ENCODE measurements at regions not wholly inside any gene's neighbourhood (a gene's known extent, or its start where the extent isn't known, plus 50 kb on each side); places are given as distances from the start of the nearest gene placed in this dataset.

DNA sequence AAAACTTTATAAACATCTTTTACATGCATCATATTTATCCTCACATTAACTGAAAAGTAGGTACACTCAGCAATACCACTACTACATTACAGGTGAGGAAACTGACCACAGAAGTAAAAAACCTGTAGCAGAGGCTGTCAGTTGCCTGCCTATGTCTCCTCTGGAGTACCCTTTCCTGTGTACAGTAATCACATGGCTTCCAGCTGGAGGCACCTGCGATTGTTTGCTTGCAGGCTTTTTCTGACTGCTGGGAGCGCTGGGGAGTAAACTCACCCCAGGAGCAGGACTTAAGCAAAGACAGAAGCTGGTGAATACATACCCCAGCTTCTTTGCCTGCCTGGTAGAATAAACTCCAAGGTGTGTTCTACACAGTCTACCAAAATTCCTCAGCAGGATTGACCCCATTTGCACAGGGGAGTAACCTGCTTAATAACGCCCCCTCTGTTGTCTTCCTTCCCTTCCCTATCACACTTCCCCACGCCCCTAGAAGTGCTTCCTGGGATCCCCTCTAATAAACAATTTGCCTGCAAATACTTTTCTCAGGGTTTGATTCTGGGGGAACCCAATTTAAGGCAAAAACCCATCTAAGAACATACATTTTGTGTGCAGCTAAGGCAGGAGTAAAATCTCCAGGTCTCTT, 138.9 kb downstream of the PTH2R start:
- no peak for DNase-seq

DNA sequence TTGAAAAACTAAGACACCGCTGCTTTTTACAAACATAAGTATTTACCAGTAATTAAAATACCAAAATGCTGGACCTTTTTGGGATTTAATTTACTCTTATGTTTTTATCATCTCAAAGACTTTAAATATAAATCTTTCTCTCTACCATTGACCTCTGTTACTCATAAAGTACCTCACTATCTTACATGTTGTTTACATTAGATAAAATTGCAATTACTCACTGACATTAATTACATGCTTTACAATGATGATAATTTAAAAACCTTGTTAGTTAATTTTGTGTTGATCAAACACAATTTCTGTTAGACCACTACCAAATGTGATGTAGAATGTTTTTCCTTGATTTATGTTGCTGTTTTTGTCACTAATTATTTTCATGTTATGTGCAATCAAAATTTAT, 139.5 kb downstream of the PTH2R start:
- DNase-seq: no peak

DNA sequence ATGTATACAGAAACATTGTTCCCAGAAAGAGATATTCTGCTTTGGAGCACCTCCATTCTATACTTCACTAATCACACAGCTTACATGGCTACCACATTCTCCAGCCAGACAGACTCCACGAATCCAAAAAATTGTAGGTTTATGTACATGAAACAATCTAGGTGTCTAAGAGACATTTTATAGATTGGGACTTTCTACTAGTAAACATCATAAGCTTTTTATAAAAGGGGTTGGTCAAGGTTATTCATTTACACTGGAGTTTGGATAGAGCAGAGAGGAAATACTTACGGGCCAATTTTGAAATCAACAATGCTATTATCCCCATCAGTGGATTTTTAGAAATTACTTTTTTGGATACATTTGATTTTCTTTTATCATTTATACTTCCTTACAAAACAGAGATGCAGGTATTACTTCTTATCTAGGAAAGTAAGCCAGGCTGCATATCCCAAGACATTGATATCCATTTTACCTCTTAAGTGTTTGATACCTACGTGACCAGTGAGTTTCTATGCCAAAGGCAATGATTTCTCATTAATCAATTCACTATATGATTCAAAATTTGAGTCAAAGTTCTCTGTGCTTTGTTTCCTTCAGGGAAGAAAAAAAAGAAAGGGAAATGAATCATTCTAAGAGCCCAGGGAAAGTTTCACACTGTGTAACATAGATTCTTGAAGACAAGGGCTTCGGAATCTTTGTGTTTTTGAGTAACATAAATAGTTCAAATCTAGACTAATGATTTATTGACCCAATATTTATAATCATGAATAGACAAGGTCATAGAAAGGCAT, 140.5 kb downstream of the PTH2R start:
- DNase-seq: no peak

DNA sequence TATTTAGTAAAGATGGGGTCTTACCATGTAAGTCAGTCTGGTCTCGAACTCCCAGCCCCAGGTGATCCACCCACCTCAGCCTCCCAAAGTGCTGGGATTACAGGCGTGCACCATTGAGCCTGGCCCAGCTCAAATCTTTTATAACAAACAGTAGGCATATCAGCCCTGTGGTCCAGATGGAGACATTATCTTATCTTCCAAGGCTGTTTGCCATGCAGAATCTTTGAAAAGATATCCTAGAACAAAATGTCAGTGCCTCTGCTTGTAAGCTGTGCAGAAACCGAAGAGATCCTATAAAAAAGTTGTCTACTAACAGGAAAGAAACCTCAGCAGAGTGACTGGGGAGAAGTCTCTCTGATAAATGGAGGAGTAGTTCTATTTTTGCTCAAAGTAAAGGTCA, 142.1 kb downstream of the PTH2R start:
- DNase-seq: no peak

DNA sequence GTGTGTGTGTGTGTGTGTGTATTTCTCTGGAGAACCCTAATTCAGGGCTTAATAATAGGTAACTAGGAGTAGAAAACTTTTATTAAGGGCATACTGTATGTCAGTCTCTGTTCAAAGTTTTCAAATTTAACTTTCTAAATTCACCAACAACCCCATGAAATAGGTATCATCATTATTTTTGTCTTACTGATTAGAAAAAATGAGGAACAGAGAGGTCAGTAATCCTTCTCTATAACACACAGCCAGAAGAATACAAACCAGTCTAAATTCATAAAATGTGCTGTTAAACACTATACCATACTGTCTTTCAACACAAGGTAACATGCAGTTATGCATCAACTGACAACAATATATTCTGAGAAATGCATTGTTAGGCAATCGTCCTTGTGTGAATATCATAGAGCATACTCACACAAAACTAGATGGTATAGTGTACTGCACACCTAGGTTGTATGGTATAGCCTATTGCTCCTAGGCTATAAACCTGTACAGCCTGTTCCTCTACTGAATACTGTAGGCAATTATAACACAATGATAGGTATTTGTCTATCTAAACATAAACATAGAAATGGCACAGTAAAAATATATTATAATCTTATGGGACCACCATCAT, 143.1 kb downstream of the PTH2R start:
- DNase-seq: no peak

DNA sequence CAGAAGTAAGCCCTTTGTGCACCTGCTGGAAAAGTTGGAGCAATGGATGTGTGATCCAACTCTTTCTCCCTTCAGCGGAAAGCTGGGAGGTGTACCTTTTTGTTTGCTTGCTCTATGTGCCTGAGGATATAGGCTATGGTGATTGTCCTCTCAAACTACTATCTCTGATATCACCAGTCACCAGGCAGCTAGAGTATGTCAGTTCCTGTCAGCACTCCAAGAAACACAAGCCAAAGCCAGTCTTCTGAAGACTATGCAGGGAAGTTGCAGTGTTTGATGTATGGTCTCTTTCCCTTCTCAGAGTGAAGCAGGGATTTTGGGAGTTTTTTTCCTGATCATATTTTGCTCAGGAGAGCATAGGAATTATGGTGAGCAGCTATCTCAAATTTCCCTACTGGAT, 146.4 kb downstream of the PTH2R start:
- DNase-seq: no peak

DNA sequence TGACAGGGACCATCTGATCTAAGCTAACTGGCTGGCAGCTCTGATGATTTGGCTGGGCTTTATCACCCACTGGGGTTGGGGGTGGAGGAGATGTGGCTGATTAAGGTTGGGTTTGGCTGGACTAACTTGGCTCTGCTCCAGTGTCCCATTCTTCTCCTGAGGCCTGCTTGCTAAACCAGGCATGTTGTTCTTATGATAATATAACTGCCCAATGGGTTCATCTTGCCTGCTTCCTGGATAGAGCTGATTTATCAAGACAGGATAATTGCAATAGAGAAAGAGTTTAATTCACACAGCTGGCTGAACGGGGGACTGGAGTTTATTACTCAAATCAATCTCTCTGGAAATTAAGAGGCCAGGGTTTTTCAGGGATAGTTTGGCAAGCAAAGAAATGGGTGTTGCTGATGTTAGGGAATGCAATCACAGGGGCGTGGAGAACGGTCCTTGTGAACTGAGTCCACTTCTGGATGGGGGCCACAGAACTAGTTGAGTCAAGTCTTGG, 150.4 kb downstream of the PTH2R start:
- no peak for DNase-seq

DNA sequence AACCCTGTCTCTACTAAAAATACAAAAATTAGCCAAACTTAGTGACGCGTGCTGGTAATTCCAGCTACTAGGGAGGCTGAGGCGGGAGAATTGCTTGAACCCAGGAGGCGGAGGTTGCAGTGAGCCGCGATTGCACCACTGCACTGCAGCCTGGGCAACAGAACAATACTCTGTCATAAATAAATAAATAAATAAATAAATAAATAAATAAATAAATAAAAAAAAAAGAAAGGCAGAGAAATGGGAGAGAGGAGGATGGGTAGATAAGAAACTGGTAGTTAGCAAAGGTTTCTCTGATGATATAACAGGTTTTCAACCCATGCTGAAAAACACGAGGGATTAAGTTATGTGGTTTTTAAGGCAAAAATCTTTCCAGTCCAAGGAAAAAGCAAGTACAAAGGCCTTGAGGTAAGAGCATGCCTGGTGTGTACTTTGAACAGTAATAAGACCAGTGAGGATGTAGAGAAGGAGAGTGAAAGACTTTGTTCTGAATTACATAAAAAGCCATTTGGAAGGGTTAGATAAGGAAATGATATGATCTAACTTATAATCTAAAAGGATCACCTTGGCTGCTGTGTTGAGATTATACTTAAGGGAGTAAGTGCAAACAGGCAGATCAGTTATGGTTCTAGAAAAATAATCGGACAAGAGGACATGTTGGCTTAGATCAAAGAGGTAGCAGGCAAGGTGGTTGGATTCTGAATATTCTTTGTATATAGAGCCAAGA, 159.3 kb downstream of the PTH2R start:
- no peak for DNase-seq

DNA sequence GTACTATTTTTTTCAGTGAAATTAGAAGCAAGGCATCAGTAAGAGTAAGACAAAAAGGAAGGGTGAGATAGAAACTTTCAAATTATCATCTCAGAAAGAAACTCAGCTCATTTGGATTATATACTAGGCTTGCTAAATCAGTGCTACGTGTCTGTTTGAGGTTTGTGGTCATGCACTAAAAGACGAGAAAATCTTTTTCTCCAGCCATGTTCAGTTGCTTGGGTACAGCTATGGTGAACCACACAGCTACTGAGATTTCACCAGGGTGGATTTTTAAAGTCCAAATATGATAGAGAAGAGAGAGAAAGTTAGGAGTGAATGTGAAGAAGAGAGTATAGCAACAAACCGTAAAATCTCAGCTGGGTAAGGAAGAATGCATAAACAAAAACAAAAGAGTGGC, 161.6 kb downstream of the PTH2R start:
- DNase-seq: no peak

DNA sequence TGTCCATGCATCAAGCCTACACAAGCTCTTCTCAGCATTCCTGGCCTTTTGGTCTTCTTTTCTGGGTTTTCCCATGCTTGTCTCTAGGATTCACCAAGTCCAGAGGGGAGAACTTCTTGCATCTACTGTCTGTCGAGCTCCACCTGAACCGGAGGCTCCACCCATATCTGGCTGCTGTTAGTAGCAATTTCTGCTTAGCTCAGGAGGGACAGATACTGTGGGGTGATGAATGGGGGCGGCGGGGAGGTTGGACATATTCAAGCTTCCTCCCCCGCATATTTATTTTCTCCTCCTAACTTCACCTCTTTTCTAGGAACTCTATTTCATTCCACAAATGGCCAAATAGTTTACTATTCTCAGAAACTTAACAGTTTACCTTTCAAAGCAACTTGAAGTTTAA, 163.5 kb downstream of the PTH2R start:
- DNase-seq: no peak

DNA sequence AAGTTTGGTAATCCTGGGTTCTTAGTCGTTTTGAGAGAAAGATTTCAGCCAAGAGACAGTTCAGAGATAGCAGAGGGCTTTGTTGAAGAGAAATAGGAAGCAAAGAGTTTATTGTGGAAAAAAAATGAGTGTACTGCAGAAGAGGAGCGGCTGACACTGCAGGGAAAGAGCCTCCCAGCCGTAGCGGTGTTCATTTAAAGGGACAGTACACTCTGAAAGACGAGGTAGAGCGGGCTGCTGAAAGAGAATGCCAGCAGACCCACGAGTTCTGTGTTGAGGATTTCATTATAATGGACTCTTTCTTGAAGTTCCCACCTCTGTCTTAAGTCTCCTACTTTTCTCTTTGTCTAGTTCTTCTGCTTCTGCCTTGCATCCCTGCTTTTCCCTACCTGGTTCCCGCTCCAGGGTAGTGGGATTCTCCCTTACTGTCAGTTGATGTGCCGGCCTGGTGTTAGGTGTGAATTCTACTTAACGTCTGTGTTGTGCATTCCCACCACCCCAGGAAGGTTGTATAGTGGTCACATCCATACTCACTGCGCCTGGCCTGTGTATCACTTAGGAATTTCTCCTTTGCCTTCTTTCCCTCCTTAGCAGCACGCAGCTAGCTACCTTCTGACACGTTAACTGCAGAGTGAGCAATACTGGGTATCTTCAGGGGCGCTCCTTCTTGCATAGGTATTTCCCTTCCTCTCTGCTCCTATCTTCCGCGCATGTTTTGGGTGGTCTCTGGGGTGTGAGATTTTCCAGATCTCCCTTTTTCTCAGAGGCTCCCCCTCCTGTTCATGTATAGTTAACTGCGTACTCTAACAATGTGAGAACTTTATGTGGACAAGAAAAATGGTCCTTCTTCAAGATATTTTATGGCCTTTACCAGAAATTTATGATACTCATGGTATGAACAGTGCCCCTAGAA, 164.5 kb downstream of the PTH2R start:
- no peak for DNase-seq

DNA sequence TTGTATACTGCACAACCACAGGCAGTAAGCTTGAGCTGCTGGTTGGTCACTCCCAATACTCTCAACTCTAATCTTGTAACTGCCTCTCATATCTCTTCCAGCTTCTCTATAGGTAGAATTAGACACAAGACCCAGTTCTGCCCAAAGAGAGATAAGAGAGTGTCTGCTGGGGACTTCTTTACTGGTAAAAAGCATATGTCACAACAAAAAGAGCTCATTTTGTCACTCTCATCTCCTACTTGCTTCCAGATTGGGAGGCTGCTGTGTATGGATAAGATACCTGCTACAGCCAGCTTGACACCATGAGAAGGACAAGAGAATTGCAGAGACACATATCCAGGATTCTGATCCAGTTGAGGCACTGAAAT, 165.2 kb downstream of the PTH2R start:
- no peak for DNase-seq

DNA sequence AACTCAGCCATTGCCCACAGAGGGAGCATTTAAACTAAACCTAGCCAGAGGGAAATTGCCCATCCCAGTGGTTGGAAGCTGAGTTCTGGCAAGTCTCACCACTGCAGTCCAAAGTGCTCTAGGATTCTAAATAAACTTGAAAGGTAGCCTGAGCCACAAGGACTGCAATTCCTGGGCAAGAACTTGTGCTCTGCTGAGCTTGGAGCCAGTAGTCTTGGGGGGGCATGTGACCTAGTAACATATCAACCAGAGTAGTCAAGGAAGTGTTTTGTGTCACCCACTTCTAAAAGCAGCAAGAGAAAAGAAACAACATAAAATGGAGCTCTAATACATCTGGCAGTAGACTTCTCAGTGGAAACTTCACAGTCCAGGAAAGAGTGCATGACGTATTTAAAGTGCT, 167.0 kb downstream of the PTH2R start:
- no peak for DNase-seq

DNA sequence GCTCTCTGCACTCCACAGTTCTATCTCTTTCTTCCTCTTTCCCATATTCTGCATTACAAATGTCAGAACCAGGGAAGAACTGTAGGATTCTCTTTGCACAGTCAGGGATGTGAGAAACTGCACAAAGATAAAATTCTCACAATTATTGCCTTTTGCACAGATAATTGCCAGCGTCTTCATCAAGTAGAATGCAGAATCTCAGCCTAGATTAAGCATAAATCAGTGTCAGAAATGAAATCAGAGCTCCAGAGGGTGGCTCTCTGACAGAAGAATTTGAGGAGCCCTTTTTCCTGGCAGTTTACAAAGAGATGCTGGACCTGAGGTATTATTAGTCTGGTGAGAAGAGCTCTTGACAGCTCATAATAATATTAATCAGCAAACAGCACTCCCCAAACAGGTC, 173.1 kb downstream of the PTH2R start:
- DNase-seq: no peak

DNA sequence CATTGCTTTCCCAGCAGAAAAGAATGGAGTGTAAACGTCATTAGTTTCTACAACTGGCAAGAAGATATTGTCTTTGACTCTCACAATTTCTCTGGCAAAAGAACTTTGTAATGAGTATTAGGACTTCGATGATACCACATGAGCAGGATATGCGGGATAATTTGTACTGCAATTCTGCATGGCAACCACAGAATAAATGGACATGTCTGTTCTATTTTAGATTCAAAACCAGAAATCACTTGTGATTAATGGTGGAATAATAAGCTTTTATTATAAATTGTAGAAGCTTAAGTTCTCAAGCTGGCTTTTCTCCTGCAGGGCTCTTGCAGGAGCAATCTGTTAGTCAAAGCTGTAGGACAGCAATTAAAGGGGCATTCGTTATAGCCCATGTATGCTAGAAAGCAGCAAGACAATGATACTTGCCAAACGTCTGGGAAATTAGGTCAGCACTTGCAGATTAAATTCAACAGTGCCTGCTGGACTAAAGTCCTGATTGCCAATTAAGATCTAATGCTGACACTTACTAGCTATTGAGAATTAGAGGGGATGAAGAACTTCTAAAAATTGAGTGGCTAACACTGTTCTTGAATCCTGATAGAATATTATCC, 177.9 kb downstream of the PTH2R start:
- no peak for DNase-seq

DNA sequence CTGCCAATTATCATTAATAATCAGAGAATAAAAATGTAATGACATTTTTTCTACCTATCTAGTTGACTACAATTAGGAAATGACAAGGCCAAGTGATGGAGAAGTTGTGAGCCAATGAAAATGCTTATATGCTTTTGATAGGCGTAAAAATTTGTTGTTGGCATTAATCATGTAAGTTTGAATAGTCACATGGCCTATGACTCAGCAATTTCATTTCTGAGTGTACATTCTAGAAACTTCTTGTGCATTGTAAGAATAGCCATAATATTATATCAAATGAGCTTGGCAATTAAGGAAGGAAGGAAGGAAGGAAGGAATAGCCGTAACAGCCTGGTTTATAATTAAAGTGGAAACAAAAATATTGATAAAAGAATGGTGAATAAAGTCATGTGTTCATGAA, 179.9 kb downstream of the PTH2R start:
- no peak for DNase-seq

DNA sequence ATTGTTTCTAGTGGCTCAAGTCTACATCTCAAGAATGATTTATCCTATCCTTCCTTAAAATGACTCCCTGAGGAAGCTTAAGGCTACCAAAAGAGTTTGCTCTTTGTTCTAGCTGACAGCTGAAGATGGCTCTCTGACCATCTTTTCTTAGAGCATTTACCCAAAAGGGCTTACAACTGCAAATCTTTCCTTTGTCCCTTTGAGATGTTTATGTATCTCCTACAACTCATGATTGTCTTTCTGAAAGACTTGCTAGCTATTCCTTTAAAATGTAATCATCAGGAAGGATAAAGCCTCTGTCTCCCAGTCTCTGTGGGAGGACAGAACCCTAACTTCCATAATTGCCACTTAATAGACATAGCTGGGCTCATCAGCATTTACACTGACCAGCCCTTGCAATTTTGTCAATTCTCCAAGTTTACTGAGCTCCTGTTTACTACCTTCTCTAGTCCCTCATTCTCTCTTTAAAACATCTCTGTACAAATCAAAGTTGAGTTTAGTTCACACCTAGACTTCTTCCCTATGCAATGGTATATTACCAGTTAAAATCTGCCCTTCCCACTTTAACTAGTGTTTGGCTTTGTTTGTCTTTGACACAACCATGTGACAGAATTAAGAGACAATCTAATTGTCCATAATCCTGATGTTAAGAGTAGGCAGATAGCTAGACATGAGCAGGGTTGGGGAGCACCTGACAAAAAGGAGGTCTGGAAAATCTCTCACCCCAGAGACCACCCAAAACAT, 188.2 kb downstream of the PTH2R start:
- DNase-seq: no peak

DNA sequence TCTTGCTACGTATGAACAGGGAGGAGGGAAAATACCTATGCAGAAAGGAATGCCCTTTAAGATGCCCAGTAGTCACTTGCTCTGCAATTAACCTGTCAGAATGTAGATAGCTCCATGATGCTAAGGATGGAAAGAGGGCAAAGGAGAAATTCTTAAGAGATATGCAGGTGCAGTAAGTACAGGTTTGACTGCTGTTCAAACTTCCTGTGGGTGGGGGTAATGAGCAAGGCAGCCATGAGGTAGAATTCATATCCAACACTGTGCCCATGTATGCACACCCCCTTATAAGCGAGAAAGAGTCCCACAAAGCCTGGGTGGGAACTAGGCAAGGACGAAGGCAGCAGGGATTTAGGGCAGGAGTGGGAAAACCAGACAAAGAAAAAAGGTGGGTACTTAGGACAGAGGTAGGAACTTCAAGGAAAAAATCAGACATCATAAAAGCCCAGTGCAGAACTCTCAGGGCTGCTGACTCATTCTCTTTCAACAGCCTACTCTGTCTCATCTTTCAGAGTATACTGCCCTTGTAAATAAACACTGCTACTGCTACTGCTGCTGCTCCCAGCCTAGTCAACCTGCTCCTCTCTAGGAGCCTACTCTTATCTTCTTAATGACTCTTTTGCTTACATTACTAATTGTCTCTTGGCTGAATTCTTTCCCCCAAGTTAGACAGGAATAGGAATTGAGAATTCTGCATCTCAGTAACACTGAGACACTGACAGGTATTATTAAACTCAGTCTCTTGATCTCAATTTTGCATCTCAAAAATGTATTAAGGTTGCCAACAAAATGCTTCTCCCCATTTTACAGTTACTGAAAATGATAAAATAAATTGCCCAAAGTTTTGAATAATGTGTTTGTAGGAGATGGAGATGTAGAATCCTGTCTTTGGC, 189.0 kb downstream of the PTH2R start:
- no peak for DNase-seq

DNA sequence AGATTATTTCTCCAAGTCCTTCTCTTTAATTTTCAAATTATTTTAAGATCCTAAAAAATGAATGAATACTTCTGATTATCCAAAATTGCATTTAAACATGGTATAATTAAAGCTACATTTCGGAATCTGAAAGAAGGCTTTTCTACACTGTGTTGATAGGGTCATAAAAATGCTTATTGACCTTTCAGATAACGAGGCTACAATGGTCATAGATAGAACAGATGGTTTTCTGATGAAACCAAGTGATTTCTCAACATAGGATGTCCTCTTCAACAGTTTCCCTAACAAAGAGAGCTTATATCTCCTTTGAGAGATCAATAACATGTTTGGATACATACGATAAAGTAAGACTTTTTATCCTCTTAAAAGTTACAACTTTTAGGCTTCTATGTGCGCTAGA, 201.1 kb downstream of the PTH2R start:
- DNase-seq: no peak

DNA sequence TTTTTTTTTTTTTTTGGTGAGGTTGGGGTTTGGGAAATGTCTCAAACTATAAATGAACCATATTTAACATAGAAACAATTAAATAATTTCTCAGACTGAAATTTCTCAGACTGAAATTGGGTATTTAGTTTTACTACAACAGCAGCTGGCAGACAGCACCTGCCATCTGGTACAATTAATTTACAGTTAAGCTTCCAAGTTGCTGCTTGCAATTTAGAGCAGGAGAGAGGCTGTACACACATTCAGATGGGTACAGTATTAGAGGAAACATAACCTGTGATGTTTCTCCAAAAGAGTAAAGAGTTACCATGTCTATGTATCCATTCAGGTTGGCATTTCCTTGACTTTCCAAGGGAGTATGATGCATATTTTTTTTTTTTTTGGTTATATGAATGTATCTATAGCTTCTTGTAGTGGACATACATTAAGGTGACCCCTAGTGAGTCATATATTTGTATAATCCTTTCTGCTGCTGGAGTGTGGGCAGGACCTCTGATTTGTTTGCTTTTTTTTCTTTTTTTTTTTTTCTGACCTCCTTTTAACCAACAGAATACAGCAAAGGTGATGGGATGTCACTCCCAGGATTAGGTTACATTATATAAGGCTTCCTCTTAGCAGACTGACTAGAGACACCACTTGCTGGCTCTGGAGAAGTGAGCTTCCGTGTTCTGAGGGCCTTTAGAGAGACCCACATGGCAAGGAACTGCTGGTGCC, 201.7 kb downstream of the PTH2R start:
- no peak for DNase-seq
